Fibroblast of lung (primary cell): ENCODE measurements at regions not wholly inside any gene's neighbourhood (a gene's known extent, or its start where the extent isn't known, plus 50 kb on each side); places are given as distances from the start of the nearest gene placed in this dataset.

Experiments
- DNase-seq, 2 donors: peaks; one replicate each; pipeline versions ENCODE4 v3.0.0 to v3.0.0-alpha.2; 2010; ENCODE audit warnings: low read depth in 2 of 2
- H2AFZ ChIP-seq: 2 replicates; pipeline ENCODE4 v1.5.1; 2012; ENCODE audit warnings: low read length, control low read depth, inconsistent platforms
- H3K27ac ChIP-seq: 2 replicates; pipeline ENCODE4 v1.5.1; 2011; ENCODE audit warnings: low read length, control low read depth; ENCODE audit not compliant: insufficient read depth
- H3K27me3 ChIP-seq: 2 replicates; pipeline ENCODE4 v1.5.1; 2011; ENCODE audit warnings: mild to moderate bottlenecking, low read length; ENCODE audit not compliant: control insufficient read depth, insufficient read depth
- H3K36me3 ChIP-seq: 2 replicates; pipeline ENCODE4 v1.5.1; 2011; ENCODE audit warnings: low read length; ENCODE audit not compliant: control insufficient read depth, insufficient read depth
- H3K4me1 ChIP-seq: 2 replicates; pipeline ENCODE4 v1.5.1; 2011; ENCODE audit warnings: low read length; ENCODE audit not compliant: control insufficient read depth, insufficient read depth; ENCODE audit errors: extremely low read depth
- H3K4me2 ChIP-seq: 2 replicates; pipeline ENCODE4 v1.5.1; 2011; ENCODE audit warnings: low read length, control low read depth; ENCODE audit not compliant: insufficient read depth; ENCODE audit errors: extremely low read depth
- H3K4me3 ChIP-seq, 4 experiments: fragments of 200-600 bp in 1 of 4; sonication (generic) in 1 of 4; replicated peaks in 1 of 4; 2 replicates each; pipeline ENCODE4 v1.5.1; 2011 to 2016; ENCODE audit warnings: low read length in 4 of 4, low read depth in 3 of 4, mild to moderate bottlenecking in 3 of 4, control low read depth in 2 of 4, inconsistent platforms in 1 of 4, mixed read lengths in 1 of 4; ENCODE audit not compliant: insufficient read depth in 1 of 4; ENCODE audit errors: control extremely low read depth in 1 of 4
- H3K79me2 ChIP-seq: 2 replicates; pipeline ENCODE4 v1.5.1; 2012; ENCODE audit warnings: mild to moderate bottlenecking, low read length, inconsistent platforms; ENCODE audit not compliant: control insufficient read depth, insufficient read depth
- H3K9ac ChIP-seq: 2 replicates; pipeline ENCODE4 v1.5.1; 2011; ENCODE audit warnings: mild to moderate bottlenecking, low read length, control low read depth; ENCODE audit not compliant: insufficient read depth
- H3K9me3 ChIP-seq: 2 replicates; pipeline ENCODE4 v1.5.1; 2012; ENCODE audit warnings: low read depth, low read length; ENCODE audit not compliant: control insufficient read depth, insufficient read depth
- H4K20me1 ChIP-seq: 2 replicates; pipeline ENCODE4 v1.5.1; 2011; ENCODE audit warnings: low read length; ENCODE audit not compliant: control insufficient read depth, insufficient read depth; ENCODE audit errors: extremely low read depth
- EZH2 ChIP-seq: IDR thresholded peaks from 2 replicates; pipeline ENCODE4 v1.5.1; 2012; ENCODE audit warnings: low read length, control low read depth, mild to moderate bottlenecking; ENCODE audit errors: missing control alignments
- TF ChIP-seq, protein P1 (sequence below), 2 donors: IDR thresholded peaks in 1 of 2; conservative IDR thresholded peaks in 1 of 2; 1 replicate in 1 of 2; 2 replicates in 1 of 2; pipeline ENCODE4 v1.5.1; 2011 to 2012; ENCODE audit warnings: low read length in 2 of 2, control low read depth in 1 of 2, inconsistent platforms in 1 of 2, low read depth in 1 of 2, mild to moderate bottlenecking in 1 of 2

DNA sequence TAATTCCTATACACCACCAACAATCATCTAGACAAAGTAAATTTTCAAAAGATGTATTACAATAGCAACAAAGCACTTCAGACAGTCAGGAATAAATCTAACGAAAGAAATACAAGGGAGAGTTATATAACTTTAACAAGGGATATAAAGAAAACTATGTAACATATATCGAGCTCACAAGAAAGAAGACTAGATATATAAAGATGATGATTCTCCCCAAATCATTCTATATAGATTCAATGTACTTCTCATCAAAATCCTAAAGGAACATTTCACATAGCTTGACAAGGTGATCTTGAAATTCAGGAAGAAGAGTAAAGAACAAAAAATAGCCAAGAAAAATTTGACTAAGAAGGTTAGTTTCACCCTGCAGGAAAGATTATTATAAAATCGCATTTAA is 179.4 kb downstream of the SP3 start:
- Histone ChIP-seq H3K4me2 (no peak overlapping the region), H3K4me3 (no peak overlapping the region), H3K36me3 (no peaks in the 10 kb centered on the region), H2AFZ (no peak overlapping the region), H3K9me3 (no peaks in the 10 kb centered on the region), H4K20me1 (no peaks in the 10 kb centered on the region), H3K27ac (no peak overlapping the region), H3K79me2 (no peaks in the 10 kb centered on the region), H3K27me3 (peaks cover 5% of the 10 kb centered on the region), H3K4me1 (no peaks in the 10 kb centered on the region), H3K9ac (no peak overlapping the region)
- TF ChIP-seq EZH2 = no peak
- TF ChIP-seq, protein P1, sequence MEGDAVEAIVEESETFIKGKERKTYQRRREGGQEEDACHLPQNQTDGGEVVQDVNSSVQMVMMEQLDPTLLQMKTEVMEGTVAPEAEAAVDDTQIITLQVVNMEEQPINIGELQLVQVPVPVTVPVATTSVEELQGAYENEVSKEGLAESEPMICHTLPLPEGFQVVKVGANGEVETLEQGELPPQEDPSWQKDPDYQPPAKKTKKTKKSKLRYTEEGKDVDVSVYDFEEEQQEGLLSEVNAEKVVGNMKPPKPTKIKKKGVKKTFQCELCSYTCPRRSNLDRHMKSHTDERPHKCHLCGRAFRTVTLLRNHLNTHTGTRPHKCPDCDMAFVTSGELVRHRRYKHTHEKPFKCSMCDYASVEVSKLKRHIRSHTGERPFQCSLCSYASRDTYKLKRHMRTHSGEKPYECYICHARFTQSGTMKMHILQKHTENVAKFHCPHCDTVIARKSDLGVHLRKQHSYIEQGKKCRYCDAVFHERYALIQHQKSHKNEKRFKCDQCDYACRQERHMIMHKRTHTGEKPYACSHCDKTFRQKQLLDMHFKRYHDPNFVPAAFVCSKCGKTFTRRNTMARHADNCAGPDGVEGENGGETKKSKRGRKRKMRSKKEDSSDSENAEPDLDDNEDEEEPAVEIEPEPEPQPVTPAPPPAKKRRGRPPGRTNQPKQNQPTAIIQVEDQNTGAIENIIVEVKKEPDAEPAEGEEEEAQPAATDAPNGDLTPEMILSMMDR (conservative IDR thresholded peaks at IDR 0.05 in 1 of 2, IDR thresholded peaks at IDR 0.05 in 1 of 2; ENCODE audit: low read depth in 1 of 2, low read length in 2 of 2) = no peak
- DNase-seq = no peak

DNA sequence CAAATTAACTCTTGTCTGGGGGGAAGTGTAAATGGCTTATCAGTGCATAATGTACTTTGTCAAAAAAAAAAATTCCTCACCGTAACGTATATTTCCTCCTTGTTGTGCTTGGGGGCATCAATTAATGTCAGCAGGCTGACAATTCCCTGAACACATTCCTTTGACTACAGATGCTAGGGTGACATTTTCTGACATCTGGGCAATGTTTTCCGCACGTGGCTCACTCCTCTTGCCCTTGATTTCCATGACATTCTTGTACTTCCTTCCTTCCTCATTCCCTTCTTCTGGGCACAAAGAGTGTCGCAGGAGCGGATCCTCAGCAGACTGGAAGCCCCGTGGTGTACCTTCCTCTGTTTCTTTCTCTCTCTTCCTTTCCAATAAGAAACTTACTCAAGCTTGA is 173.7 kb downstream of the SP3 start:
- Histone ChIP-seq H3K4me3 (no peak overlapping the region), H3K9me3 (no peaks in the 10 kb centered on the region), H3K4me1 (no peaks in the 10 kb centered on the region), H3K27ac (no peak overlapping the region), H3K9ac (no peak overlapping the region), H2AFZ (no peak overlapping the region), H3K36me3 (no peaks in the 10 kb centered on the region), H3K79me2 (no peaks in the 10 kb centered on the region), H3K27me3 (no peaks in the 10 kb centered on the region), H4K20me1 (no peaks in the 10 kb centered on the region), H3K4me2 (no peak overlapping the region)
- TF ChIP-seq EZH2 = no peak
- TF ChIP-seq, protein P1 (conservative IDR thresholded peaks at IDR 0.05 in 1 of 2, IDR thresholded peaks at IDR 0.05 in 1 of 2; ENCODE audit: low read depth in 1 of 2, low read length in 2 of 2) = no peak
- DNase-seq = no peak

DNA sequence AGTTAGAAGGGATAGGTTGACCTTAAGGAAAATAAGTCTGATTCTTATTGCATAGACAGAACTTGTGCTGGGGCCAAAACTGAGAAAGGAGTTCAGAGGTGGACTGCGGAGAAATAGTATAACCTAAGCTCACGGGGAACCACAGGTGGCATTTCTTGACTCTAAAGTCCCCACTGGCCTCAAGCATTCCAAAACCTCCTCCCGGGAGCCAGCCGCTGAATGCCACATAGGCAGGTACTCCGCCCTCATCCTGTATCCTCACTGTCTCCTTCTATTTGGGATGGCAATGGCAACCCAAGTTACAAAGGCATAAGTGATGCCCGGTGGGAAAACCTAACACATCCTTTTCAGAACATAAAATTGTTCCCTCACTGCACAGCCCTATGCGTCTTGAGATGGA is 173.0 kb downstream of the SP3 start:
- Histone ChIP-seq H3K4me2 (no peak overlapping the region), H3K9ac (no peak overlapping the region), H3K4me1 (no peaks in the 10 kb centered on the region), H3K36me3 (no peaks in the 10 kb centered on the region), H3K27me3 (no peaks in the 10 kb centered on the region), H4K20me1 (no peaks in the 10 kb centered on the region), H3K79me2 (no peaks in the 10 kb centered on the region), H3K27ac (no peak overlapping the region), H3K9me3 (no peaks in the 10 kb centered on the region), H2AFZ (no peak overlapping the region), H3K4me3 (no peak overlapping the region)
- TF ChIP-seq, protein P1 (conservative IDR thresholded peaks at IDR 0.05 in 1 of 2, IDR thresholded peaks at IDR 0.05 in 1 of 2; ENCODE audit: low read depth in 1 of 2, low read length in 2 of 2) = no peak
- no peak for TF ChIP-seq EZH2
- no peak for DNase-seq
